ENCODE measurements at regions not wholly inside any gene's neighbourhood (a gene's known extent, or its start where the extent isn't known, plus 50 kb on each side); places are given as distances from the start of the nearest gene placed in this dataset.

GRCh38 chr2:3010001-3010400 is 367.6 kb downstream of the EIPR1 start:
- DNase-seq = no peak
- H3K4me3 Mint-ChIP-seq = no peak overlapping the region
- no peaks in the 10 kb centered on the region for H3K4me1 Mint-ChIP-seq
- no peak overlapping the region for H3K27ac Mint-ChIP-seq
- ChIA-PET CTCF (no interaction called here), POLR2A (no interaction called here)
- peaks cover 2% of the 10 kb centered on the region for H3K9me3 Mint-ChIP-seq
- no peaks in the 10 kb centered on the region for H3K36me3 Mint-ChIP-seq (ENCODE audit: low read depth)
- peaks cover 4% of the 10 kb centered on the region for H3K27me3 Mint-ChIP-seq

- no peaks in the 10 kb centered on the region for H3K36me3 Mint-ChIP-seq (ENCODE audit: low read depth)
- H3K27ac Mint-ChIP-seq = no peak overlapping the region
- H3K27me3 Mint-ChIP-seq = peaks cover 4% of the 10 kb centered on the region
- no peak for DNase-seq
- POLR2A ChIA-PET = no interaction called here
- H3K4me1 Mint-ChIP-seq = no peaks in the 10 kb centered on the region
- CTCF ChIA-PET = no interaction called here
- no peak overlapping the region for H3K4me3 Mint-ChIP-seq
- peaks cover 2% of the 10 kb centered on the region for H3K9me3 Mint-ChIP-seq
Observed at GRCh38 chr2:3009483-3009882, 368.1 kb downstream of the EIPR1 start.

DNA sequence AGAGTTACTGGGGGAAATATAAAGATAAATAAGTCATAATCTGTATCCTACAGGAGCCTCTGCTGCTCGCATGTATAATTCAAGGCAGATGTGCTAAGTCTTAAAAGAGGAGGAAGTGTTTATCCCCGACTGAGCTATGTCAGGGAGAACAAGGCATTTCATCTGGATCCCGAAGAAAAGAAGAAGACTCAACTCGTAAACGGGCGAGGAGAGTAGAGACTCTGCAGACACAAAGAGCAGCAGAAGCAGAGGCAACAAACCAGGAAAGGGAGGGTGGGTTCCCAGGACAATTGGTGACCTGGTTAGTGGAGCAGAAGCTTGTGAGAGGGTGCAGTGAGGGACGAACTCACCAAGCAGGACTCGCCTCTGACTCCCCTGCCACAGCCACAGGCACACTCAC is 368.6 kb downstream of the EIPR1 start:
- H3K36me3 Mint-ChIP-seq (ENCODE audit: low read depth) = no peaks in the 10 kb centered on the region

DNA sequence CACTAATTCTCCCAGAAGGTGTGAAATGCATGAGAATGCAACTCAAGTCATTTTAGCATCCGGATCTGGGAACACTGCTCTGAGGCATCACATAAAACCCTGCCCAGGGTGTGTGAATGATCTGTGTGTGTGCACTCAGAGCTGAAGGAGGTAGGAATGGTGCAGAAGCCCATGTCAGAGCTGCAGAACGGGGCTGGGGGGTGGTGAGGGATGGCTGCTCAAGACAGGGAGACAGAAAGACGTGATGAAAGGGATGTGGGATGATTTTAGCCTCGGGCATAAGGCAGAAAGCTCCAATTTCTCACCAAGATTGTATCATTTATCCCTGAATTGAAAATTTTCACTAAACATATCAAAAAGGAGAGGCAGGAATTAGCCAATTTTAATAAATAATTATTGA is 369.1 kb downstream of the EIPR1 start:
- H3K36me3 Mint-ChIP-seq (ENCODE audit: low read depth) = no peaks in the 10 kb centered on the region
- H3K4me1 Mint-ChIP-seq = no peaks in the 10 kb centered on the region
- H3K27me3 Mint-ChIP-seq = peaks cover 8% of the 10 kb centered on the region
- peaks cover 2% of the 10 kb centered on the region for H3K9me3 Mint-ChIP-seq
- ChIA-PET POLR2A (no interaction called here), CTCF (no interaction called here)
- no peak overlapping the region for H3K4me3 Mint-ChIP-seq
- H3K27ac Mint-ChIP-seq = no peak overlapping the region
- DNase-seq = no peak

More for the DNA sequence above, 368.6 kb downstream of the EIPR1 start:
- POLR2A ChIA-PET = no interaction called here
- H3K4me3 Mint-ChIP-seq = no peak overlapping the region
- DNase-seq = no peak
- no peak overlapping the region for H3K27ac Mint-ChIP-seq
- H3K27me3 Mint-ChIP-seq = peaks cover 7% of the 10 kb centered on the region
- peaks cover 2% of the 10 kb centered on the region for H3K9me3 Mint-ChIP-seq
- H3K4me1 Mint-ChIP-seq = no peaks in the 10 kb centered on the region
- CTCF ChIA-PET = no interaction called here

- ChIA-PET CTCF (no interaction called here), POLR2A (no interaction called here)
- no peaks in the 10 kb centered on the region for H3K36me3 Mint-ChIP-seq (ENCODE audit: low read depth)
- no peak overlapping the region for H3K4me3 Mint-ChIP-seq
- no peak for DNase-seq
- H3K27me3 Mint-ChIP-seq = peaks cover 10% of the 10 kb centered on the region
- H3K9me3 Mint-ChIP-seq = no peaks in the 10 kb centered on the region
- H3K4me1 Mint-ChIP-seq = no peaks in the 10 kb centered on the region
- H3K27ac Mint-ChIP-seq = no peak overlapping the region
Observed at GRCh38 chr2:3007135-3007534, 370.5 kb downstream of the EIPR1 start.

GRCh38 chr2:3005859-3006501 is 371.6 kb downstream of the EIPR1 start:
- Mint-ChIP-seq H3K27me3 (peaks cover 14% of the 10 kb centered on the region), H3K27ac (no peak overlapping the region), H3K4me1 (no peaks in the 10 kb centered on the region), H3K4me3 (no peak overlapping the region), H3K9me3 (no peaks in the 10 kb centered on the region), H3K36me3 (ENCODE audit: low read depth) (no peaks in the 10 kb centered on the region)
- ChIA-PET CTCF (no interaction called here), POLR2A (no interaction called here)
- DNase-seq = no peak

DNA sequence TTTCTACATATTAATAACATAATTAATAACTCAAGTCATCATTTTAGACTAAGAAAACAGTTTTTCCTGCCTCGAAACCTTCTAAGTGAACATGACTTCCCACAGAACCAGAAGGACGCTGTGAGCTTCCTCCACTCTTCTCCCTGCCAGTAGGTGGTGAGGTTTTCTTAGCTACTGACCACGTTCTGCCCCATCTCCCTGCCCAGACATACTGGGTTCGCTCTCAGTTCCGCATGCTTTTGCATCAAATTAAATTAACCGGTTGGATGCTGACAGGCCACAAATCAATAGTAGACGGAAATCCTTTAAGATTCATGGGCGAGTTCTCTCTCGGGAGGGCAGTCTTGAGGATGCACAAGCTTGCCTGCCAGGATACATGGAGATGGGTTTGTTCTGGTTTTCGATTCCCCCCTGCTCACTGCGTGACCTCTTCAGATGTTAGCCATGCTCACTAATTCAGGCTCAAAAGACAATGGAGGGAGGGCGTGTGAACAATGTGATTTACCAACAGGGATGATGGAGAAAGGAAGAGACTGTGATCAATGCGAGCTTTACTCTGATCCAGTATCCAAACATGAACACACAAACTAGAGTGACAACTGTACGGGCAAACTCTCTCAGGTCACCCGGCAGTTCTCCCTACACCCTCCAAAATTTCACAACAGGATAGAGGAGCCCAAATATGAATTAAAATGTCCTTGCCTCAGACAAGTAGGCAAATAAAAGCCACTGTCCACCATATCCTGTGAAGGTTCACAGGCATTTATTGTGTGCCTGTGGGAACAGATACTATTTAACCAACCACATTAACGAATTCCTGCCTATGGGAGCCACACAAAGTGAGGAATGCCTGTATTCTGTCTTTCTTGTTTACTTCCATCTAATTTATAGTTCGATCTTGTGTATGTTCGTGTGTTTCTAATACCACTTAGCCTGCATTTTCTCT is 375.7 kb downstream of the EIPR1 start:
- no peak overlapping the region for H3K27ac Mint-ChIP-seq
- POLR2A ChIA-PET = no interaction called here
- H3K9me3 Mint-ChIP-seq = no peaks in the 10 kb centered on the region
- H3K27me3 Mint-ChIP-seq = peaks cover 12% of the 10 kb centered on the region
- no peaks in the 10 kb centered on the region for H3K36me3 Mint-ChIP-seq (ENCODE audit: low read depth)
- no peak for DNase-seq
- CTCF ChIA-PET = no interaction called here
- no peak overlapping the region for H3K4me3 Mint-ChIP-seq
- H3K4me1 Mint-ChIP-seq = no peaks in the 10 kb centered on the region

GRCh38 chr2:3000968-3001367 is 376.6 kb downstream of the EIPR1 start:
- no peaks in the 10 kb centered on the region for H3K36me3 Mint-ChIP-seq (ENCODE audit: low read depth)
- H3K27ac Mint-ChIP-seq = no peak overlapping the region
- no peaks in the 10 kb centered on the region for H3K9me3 Mint-ChIP-seq
- ChIA-PET CTCF (no interaction called here), POLR2A (no interaction called here)
- H3K27me3 Mint-ChIP-seq = peaks cover 12% of the 10 kb centered on the region
- H3K4me1 Mint-ChIP-seq = no peaks in the 10 kb centered on the region
- DNase-seq = no peak
- no peak overlapping the region for H3K4me3 Mint-ChIP-seq

DNA sequence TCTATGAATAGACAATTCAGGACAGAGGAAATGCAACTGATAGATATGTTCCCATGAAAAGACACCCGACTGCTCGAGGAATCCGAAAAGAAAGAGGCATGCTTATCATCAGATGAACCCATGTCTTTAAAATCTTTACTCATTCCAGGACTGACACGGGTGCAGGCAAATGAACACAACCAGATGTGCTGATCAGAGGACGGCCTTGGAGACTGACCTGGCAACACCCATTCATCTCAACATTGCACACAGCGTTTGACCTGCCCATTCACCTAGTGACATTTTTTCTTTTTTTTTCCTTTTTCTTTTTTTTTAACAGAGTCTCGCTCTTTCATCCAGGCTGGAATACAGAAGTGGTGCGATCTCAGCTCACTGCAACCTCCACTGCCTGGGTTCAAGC is 377.5 kb downstream of the EIPR1 start:
- peaks cover 12% of the 10 kb centered on the region for H3K27me3 Mint-ChIP-seq
- DNase-seq = no peak
- no peak overlapping the region for H3K27ac Mint-ChIP-seq
- H3K4me1 Mint-ChIP-seq = no peaks in the 10 kb centered on the region
- H3K9me3 Mint-ChIP-seq = no peaks in the 10 kb centered on the region
- CTCF ChIA-PET = no interaction called here
- POLR2A ChIA-PET = no interaction called here
- no peaks in the 10 kb centered on the region for H3K36me3 Mint-ChIP-seq (ENCODE audit: low read depth)
- H3K4me3 Mint-ChIP-seq = no peak overlapping the region

- no peaks in the 10 kb centered on the region for H3K36me3 Mint-ChIP-seq (ENCODE audit: low read depth)
- no peaks in the 10 kb centered on the region for H3K9me3 Mint-ChIP-seq
- ChIA-PET POLR2A (no interaction called here), CTCF (no interaction called here)
- peaks cover 8% of the 10 kb centered on the region for H3K27me3 Mint-ChIP-seq
- no peak overlapping the region for H3K4me3 Mint-ChIP-seq
- no peak overlapping the region for H3K27ac Mint-ChIP-seq
- H3K4me1 Mint-ChIP-seq = no peaks in the 10 kb centered on the region
- no peak for DNase-seq
Observed at GRCh38 chr2:2998971-2999370, 378.6 kb downstream of the EIPR1 start.

DNA sequence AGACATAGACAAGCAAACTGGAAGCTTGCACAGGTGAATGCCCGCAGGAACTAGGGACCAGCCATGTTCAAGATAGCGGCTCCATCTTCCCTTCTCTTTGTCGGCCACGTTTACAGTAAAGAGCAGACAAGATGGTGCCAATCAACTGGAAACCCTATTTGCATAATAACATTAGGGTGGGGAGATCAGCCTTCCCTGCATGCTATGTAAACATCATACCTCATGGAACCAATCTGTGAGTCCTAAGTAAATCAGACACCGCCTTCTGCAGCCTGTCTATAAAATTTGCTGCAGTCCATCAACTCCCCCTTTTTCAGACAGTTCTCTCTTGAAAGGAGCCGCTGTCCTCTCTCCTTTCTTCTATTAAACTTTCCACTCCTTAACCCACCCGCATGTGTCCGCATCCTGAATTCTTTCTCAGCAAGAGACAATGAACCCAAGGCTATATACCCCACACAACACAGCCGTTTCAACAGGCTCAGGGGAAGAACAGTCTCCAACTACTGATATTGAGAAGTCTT is 384.4 kb downstream of the EIPR1 start:
- no peaks in the 10 kb centered on the region for H3K27me3 Mint-ChIP-seq
- no peak overlapping the region for H3K27ac Mint-ChIP-seq

DNA sequence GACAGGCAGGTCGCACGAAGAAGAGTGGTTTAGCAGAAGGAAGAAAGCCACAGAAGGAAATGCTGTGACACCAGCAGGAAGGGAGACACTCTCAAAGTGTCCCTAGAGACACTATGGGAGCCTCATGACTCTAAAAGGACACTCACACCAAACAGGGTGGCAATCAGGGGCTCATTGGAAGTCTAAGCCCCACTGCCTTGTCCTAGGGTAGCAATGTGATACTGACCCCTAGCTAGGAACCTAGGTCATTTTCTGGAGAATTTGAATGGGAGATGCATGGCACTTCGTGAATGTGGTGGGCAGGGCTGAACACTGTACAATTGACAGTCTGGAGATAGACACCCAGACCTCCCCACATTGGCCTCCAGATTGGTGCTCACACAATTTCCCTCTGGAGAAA is 385.0 kb downstream of the EIPR1 start:
- no peak for DNase-seq
- no peaks in the 10 kb centered on the region for H3K27me3 Mint-ChIP-seq
- no peaks in the 10 kb centered on the region for H3K9me3 Mint-ChIP-seq
- POLR2A ChIA-PET = no interaction called here
- H3K36me3 Mint-ChIP-seq (ENCODE audit: low read depth) = no peaks in the 10 kb centered on the region
- no peak overlapping the region for H3K4me3 Mint-ChIP-seq
- no peak overlapping the region for H3K27ac Mint-ChIP-seq
- H3K4me1 Mint-ChIP-seq = no peaks in the 10 kb centered on the region
- CTCF ChIA-PET = no interaction called here

More for the DNA sequence above, 384.4 kb downstream of the EIPR1 start:
- ChIA-PET CTCF (no interaction called here), POLR2A (no interaction called here)
- H3K4me1 Mint-ChIP-seq = no peaks in the 10 kb centered on the region
- H3K9me3 Mint-ChIP-seq = no peaks in the 10 kb centered on the region
- no peak for DNase-seq
- H3K4me3 Mint-ChIP-seq = no peak overlapping the region
- H3K36me3 Mint-ChIP-seq (ENCODE audit: low read depth) = no peaks in the 10 kb centered on the region

GRCh38 chr2:2985020-2985419 is 392.6 kb downstream of the EIPR1 start:
- no peak overlapping the region for H3K4me3 Mint-ChIP-seq
- no peaks in the 10 kb centered on the region for H3K36me3 Mint-ChIP-seq (ENCODE audit: low read depth)
- H3K4me1 Mint-ChIP-seq = no peaks in the 10 kb centered on the region
- H3K9me3 Mint-ChIP-seq = no peaks in the 10 kb centered on the region
- POLR2A ChIA-PET = no interaction called here
- DNase-seq = no peak
- CTCF ChIA-PET = no interaction called here
- no peak overlapping the region for H3K27ac Mint-ChIP-seq
- no peaks in the 10 kb centered on the region for H3K27me3 Mint-ChIP-seq

GRCh38 chr2:2981000-2981399 is 396.6 kb downstream of the EIPR1 start:
- Mint-ChIP-seq H3K4me1 (no peaks in the 10 kb centered on the region), H3K4me3 (no peak overlapping the region), H3K27ac (no peak overlapping the region), H3K36me3 (ENCODE audit: low read depth) (no peaks in the 10 kb centered on the region), H3K9me3 (no peaks in the 10 kb centered on the region), H3K27me3 (no peaks in the 10 kb centered on the region)
- ChIA-PET CTCF (no interaction called here), POLR2A (no interaction called here)
- DNase-seq = no peak

Data from activated CD4-positive, alpha-beta T cell treated with anti-CD3 and anti-CD28 coated beads, Interleukin-2, amount 10 ng/mL, durations not matched to agents 7 days and 5 days (primary cell).